G401 (cell line): ENCODE measurements at regions not wholly inside any gene's neighbourhood (a gene's known extent, or its start where the extent isn't known, plus 50 kb on each side); places are given as distances from the start of the nearest gene placed in this dataset.

Source experiments
- DNase-seq: peaks from one replicate; pipeline ENCODE4 v3.0.0-alpha.2; 2015; ENCODE audit warnings: low spot score
- in situ Hi-C: cut with HindIII; loops from 2 replicates; pipeline ENCODE4 v1.10.0; 2016; ENCODE audit warnings: low sequenced_read_pairs, mixed read lengths

DNA sequence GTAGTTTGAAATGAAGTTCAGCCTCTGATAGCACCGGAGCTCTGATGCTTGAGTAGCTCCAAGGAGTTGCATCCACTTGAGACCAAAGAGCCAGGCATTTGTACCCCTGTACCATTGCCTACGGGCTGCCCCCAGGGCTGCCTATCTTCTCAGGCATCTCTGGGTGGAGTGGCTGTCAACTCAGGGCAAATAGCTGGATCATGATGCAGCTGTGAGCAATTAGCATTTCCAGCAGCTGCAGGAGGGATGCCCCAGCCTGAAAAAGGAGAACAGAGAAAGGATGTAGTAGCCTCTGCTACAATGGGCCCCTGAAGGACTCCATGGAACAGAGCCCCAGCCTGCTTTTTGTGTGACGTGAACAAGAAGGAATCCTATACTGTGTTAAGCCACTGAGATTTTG is 492.6 kb downstream of the BCOR start:
- in situ Hi-C loops: no loop called here

DNA sequence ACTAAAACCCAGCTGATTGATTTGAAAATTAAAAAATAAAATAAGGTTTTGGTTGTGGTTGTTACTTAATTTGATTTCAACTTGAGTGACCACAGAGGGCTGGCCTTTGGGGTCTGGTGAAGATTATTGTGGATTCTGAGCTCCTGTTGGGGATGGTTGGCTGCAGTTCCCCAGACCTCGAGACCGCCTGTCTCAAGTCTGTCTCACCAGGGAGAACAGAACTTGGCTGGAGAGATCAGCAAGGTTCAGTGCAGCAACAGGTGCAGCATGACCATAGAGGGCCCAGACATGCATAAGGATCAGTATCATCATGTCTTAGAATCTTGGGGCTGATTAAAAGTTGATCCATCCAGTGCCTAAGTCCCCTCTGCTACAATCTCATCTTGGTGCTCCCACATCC is 491.9 kb downstream of the BCOR start:
- no peak for DNase-seq
- in situ Hi-C loops: no loop called here

More for the DNA sequence above, 492.6 kb downstream of the BCOR start:
- DNase-seq: no peak

DNA sequence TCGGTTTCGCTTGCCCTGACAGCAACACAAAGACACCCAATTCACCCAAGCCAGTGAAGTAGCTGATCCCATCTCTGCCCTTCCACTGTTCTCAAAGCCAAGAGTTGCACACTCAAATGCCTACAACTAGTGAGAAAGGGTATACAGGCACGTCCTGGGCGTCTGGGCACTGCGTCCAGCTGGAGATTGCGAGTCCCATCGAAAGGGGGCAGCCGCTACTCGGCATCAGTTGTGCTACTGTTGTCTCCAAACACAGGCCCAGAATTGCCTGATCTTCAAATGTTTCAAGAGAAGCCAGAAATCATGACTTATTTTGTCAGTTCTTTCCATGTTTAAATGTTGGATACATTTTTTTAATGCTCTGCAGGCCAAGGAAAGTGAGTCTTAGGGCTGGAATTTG is 487.8 kb downstream of the BCOR start:
- DNase-seq: no peak
- in situ Hi-C loops: no loop called here

DNA sequence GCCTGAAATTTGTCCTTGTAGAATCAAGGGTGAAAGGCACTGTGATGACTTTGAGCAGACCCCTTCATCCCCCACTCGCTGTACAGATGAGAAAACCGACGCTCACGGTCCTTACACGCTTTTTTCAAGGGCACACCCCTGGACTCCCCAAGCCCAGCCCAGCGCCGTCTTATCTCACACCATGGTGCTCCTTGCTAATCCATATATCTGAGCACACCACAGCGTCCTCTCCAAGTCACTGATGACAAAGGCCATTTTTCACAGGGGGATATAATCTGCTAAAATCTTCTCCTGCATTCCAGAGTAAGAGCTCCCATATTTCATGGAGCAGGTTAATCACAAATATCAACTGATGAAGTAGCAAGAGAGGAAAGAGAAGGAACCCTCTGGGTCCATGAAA is 486.3 kb downstream of the BCOR start:
- no peak for DNase-seq
- in situ Hi-C loops: no loop called here

DNA sequence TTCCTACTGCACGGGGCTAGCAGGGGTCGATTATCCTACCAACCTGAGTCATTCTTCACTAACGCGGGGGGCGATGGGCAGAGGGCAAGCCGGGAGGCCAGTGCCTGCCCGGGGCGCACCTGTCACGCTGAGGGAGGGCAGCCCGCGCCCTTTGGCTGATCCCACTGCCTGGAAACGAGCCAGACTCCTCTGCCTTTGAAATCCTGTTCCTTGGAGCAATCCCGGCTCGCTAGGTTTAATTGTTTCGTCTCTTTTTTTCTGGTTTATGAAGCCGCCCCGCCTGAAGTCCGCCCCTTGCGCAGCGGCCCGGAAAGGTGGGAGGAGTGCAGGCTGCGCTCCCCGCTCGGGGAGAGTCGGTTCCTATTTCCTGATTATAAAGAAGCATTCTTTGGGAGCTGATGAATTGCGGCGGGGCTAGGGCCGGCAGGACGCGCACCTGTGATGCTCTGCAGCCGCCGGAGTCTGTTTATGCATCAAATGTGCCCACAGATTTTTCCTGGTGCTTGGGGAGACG is 484.2 kb downstream of the BCOR start:
- in situ Hi-C loops: no loop called here
- peak; percentile 2 for DNase-seq

DNA sequence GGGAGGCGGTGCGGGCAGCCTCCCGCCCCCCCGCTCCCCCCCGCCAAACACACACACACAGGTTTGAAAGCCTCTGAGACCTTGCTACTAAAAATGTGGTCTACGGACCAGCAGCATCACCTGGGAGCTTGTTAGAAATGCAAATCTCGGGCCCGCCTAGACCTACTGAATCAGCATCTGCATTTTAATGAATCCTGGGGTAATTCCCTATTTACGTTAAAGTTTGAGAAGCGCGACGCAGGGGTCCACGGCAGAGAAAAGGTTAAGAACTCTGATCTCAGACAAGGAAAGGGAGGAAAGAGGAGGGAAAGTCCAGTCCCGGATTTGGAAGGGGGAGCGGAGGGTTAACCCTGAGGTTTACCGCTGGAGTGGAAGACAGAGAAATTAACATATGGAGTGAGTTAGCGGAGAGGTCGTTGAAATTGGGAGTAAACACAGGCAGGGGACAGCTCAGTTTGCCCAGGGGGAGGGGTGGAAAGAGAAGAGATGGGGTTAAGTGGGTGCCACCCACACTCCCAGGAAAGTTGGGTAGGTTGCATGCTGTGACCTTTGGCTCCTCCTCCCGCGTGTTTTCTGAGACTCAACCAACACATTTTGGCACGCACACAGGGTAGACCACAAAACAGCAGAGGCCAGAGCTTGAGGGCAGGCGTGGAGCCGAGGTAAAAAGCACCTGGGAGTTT is 483.6 kb downstream of the BCOR start:
- in situ Hi-C loops: no loop called here
- no peak for DNase-seq

DNA sequence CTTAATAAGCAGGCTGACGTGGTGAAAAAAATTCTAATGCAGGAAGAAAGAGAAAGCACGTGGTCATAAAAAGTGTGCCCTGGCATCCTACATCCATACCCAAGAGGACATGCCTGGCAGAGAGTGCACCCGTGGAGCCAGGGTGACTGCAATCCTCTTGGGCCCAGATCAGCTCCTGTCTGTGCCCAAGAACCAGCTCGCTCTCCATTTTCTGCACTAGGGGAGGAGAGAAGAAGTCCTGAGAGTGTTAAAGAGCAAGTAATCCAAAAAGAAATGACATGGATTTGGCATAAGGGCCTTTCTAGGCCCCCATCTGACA is 483.1 kb downstream of the BCOR start:
- in situ Hi-C loops: no loop called here
- DNase-seq: no peak

DNA sequence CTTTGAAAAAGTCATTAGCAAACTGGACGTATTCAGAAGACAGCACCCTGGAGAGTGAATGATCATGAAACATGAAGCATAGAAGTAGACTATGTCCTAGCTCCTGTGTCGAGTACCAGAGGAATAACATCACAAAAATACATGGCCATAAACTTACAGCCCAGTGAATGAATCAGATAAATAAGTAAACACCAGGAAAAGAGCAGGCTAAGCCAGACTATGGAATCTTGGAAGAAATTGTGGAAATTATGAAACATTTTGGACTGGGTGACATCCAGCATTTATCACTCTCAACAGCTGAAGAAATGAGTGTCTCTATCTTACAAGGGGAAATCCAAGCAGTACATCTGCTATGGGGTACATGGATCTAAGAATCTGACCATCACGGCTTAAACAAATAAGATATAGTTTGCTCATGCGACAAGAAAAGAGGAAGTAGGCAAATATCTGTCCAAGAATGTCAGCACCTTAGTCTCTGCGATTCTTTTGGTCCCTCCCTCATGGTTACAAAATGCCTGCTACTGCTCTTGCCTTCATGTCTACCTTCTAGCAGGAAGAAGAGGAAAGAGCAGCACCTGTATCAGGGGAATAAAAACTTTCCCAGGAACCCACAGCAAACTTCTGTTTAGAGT is 481.5 kb downstream of the BCOR start:
- in situ Hi-C loops: no loop called here
- DNase-seq: no peak

DNA sequence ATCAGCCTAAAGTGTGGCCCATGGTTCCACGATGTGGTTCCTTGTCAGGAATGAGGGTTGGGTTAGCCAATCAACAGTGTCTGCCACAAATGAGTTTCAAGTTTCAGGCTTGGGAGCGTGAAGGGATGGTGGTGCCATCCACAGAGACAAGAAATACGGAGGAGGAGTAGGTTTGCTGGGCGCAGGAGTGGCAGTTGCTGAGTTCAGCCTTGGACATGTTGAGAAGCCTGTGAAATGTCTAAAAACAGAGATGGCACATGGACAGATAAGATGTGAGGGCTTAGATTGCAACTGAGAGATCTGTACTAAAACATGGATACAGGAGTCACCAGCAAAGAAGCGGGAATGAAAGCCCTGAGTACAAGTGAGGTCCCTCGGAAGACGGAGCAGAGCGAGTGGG is 481.0 kb downstream of the BCOR start:
- no peak for DNase-seq
- in situ Hi-C loops: no loop called here

DNA sequence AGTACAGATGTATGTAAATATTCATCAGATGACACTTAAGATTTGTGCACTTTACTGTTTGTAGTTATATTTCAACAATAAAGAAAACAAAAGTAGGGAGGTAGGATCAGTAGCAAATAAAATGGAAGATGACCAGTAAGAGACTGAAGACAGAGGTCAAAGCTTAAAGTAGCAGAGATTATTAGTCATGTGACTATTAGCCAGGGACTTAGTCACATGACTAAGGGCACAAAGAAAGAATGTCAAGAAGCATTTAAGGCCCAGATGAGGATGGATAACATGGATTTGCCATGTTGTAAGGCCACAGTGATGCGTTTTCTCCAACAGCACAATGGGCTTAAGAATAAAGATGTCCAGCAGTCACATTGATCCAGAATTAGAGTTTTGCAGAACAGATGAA is 479.6 kb downstream of the BCOR start:
- in situ Hi-C loops: no loop called here
- DNase-seq: no peak

DNA sequence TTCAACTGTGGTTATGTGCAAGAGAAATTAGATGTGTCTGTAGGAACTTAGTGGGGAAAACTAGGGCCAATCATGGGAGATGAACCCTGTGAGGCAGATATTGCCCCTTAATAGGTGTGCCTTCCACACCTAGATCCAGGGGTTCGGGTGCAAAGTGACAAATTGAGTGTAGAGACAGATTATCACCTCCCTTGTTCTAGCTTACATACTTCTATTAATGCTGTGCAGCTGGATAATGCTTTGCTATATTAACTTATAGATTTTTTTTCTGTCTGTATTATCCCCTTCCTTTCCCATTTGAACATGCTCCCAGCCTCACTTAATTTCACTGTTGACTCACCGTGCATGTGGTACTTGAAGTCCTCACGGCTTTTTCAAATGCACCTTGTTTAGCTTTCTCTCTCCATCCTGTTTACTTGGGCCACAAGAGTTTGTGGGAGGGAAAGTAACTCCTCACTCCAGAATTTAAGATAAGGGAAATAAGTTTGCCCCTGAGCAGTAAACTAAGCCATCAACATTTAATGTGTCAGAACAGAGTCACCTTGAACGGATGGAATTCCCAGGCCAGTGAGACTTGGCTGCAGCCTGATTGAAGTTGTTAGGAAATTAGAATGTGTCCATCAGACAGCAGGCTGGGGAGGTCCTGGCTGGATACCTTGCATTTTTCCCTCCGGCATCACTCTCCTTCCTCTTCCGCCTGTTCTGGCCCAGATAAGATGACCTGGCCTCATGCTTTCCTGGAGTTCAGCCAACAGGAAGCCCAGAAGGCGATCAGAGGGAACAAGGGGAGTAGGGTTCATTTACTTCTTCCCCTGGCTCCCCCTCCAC is 478.4 kb downstream of the BCOR start:
- in situ Hi-C loops: no loop called here
- no peak for DNase-seq

DNA sequence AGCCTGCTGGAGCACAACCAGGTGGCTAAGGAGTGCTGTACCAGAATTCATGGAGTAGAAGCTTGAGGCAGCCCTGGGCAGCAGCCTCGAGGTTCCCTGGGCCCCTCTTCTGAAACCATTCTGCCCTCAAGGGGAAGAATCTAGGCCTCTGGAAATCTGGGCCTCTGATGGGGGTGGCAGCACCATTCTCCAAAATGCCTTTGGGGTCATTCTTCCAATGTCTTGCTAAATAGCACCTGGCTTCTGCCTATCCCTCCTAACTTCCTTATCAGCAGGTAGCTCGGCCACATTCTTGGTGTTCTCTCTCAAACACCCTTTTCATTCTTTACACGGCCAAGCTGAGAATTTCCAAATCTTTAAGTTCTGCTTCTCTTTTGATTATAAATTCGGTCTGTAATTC is 473.6 kb downstream of the BCOR start:
- no peak for DNase-seq
- in situ Hi-C loops: no loop called here

DNA sequence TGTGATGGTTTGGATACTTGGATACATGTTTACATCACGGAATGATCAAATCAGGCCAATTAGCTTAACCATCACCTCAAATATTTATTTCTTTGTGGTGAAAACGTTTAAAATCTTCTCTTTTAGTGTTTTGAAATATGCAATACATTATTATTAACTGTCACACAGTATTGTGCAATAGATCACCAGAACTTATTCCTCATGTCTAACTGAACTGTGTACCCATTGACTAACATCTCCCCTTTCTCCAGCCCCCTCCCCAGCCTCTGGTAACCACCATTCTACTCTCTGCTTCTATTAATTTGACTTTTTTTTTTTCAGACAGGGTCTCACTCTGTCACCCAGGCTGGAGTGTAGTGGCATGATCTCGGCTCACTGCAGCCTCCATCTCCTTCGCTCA is 471.9 kb downstream of the BCOR start:
- no peak for DNase-seq
- in situ Hi-C loops: no loop called here

DNA sequence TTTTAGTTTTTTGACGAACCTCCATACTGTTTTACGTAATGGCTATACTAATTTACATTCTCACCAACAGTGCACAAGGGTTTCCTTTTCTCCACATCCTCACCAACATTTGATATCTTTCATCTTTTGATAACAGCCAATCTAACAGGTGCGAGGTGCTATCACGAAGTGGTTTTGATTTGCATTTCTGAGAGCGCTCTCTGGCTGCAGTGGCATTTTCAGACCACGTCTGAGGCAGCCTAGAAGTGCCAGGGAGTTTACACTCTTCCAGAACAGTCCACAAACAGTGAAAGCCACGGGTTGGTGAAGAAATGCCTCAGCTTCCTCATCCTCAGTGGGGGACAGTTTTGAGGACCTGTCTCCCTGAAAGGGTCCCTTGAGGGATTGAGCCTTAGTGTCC is 471.0 kb downstream of the BCOR start:
- no peak for DNase-seq
- in situ Hi-C loops: no loop called here

DNA sequence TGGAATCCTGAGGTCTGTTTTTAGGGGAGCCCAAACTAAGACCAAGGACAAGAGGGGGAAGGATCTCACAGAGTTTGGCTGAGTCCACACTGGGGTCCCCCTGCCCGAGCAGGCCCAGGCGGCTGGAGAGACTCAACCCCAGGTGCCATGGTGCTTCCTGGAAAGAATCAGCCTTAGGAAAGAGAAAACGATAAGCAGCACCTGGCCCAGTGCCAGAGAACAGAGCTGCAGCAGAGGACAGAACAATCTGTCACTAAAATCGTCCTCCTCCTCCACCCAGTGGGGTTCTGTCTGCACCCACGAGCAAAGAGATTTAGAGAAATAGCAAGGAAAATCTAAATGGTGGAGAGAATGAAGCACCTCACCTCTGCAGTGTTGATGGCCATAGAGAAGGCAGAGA is 470.5 kb downstream of the BCOR start:
- DNase-seq: peak; percentile 1
- in situ Hi-C loops: no loop called here

DNA sequence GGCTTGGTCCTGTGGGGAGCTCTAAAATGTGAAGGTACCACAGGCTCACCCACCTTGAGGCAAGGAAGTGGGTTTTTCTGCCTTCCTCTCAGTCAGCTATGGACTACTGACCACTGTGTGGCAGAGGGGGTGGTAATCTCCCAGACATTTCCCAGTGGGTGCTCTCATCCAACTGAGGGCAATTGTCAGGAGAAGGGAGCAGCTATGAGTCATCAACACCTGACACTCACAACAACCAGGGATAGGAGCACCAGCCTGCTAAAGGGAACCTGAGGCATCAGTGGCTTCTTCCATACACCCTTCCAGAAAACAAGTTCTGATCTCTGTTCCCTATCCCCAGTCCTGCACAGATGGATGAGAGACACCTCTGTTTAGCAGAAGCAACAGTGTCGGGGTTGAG is 468.8 kb downstream of the BCOR start:
- in situ Hi-C loops: no loop called here
- no peak for DNase-seq

DNA sequence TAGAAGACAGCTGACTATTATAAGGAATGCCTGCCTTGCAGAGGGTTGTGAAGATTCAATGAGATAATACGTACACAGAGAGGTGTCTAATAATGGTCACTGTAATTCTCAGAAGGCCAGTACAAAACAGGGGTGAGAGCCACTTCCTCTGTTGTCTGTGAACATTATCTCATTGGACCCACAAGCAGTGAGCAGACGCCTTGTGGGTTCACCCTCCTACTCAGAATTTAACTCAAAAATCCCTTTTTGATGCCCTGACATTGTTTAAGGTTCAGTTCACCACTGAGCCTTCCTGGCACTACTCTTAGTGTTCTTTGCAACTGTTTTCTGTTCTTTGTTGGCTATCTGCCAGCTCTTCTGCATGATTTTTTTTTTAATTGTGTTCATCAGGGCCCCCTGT is 467.4 kb downstream of the BCOR start:
- DNase-seq: no peak
- in situ Hi-C loops: no loop called here

DNA sequence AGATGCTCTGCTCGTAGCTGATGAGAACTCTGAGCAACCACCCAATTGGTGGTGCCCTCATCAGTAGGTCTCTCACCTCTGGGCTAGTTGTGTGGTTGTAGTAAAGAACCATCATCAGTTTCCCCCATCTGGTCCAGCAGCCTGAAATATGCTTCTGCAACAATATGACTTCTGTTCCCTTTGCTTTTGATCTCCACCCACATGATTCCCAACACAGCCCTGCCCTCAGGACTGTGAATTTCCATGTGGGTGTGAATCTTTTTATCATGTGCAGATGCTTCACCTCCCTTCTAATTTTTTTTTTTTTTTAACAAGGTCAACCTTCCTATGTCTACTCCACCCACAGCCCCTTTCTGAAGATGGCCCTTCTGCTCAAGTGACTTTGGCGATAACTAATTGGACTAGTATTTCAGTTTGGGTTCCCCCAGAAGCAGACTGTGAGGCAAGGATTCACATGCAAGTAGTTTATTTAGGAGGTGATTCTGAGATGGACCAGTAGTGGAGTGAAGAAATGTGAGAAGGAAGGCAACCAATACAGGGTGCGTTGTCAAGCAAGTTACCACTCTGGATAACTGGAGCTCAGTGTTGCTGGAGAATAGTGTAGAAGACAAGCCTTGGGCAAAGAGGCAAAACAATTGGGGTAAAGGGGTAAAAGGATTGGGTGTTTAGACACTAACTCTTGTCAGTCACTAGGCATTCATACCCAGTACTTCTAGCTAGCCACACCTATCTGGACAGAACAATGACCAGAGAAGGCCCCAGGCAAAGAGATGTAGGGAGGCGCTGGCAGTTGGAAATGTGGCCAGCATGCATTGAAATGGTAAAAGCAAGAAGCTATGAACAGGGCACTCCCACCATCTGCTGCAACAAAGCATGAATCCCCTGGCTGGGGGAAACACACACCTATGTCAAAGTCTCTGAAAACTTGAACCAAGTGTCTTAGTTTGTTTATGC is 466.2 kb downstream of the BCOR start:
- no peak for DNase-seq
- in situ Hi-C loops: no loop called here

DNA sequence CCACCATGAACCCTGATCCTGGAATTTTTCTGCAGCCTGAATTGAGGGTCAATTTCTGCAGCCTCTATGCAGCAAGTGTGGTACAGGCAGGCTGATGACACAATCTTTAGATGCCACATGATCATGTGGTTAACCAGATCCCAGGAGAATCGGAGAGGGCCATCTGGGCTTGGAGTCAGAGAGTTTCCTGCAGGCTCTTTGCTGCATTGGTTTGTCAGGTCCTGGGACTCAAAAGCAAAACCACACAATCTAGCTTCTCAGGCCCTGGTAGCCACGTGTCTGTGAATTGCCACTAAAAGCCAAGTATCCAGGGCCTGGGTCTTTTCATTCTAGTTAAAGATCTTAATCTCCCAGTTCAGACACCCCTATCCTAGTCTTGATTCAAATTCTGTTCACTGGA is 464.5 kb downstream of the BCOR start:
- no peak for DNase-seq
- in situ Hi-C loops: no loop called here
